ENCODE measurements at regions not wholly inside any gene's neighbourhood (a gene's known extent, or its start where the extent isn't known, plus 50 kb on each side); places are given as distances from the start of the nearest gene placed in this dataset.
A peak's percentile ranks its signal among the peaks of the same experiment; 100 is the strongest.

DNA sequence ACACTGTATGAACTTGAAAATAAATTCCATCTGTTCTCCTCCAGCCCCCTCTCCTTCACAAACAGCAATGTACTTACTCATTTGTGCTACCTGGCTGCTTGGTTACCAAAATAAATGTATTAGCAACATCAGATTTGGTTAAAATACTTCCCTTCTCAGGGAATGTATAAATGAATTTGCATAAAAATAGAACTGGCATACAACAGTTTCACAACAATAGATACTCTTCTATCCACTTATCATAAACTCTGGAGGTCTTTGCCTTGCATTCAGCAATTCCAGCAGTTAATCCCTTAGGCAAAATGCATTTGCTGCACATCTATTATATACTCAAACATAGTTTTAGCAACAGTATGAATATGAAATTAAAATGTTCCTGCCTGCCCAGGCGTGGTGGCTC, 658.2 kb downstream of the CENPC start:
- Mint-ChIP-seq H3K36me3 (ENCODE audit: low read depth, unreplicated experiment) (no peaks in the 10 kb centered on the region), H3K27me3 (ENCODE audit: low read depth, unreplicated experiment) (no peaks in the 10 kb centered on the region), H3K27ac (ENCODE audit: unreplicated experiment) (no peak overlapping the region), H3K4me1 (ENCODE audit: low read depth, unreplicated experiment) (peaks cover 20% of the 10 kb centered on the region), H3K9me3 (ENCODE audit: unreplicated experiment) (no peaks in the 10 kb centered on the region), H3K4me3 (ENCODE audit: unreplicated experiment) (no peak overlapping the region)
- no peak overlapping the region for H2AFZ ChIP-seq (ENCODE audit: low read depth, low read length)
- no peak overlapping the region for H3K27ac ChIP-seq (ENCODE audit: low read depth, low read length)
- no peak overlapping the region for H3K4me3 ChIP-seq (ENCODE audit: insufficient read depth, low read depth, low read length)
- H4K20me1 ChIP-seq (ENCODE audit: insufficient read depth, low read length) = no peaks in the 10 kb centered on the region
- H3K27me3 ChIP-seq (ENCODE audit: insufficient read depth, low read length) = no peaks in the 10 kb centered on the region
- FAIRE-seq (no peak), DNase-seq (ENCODE audit: low read depth) (no peak)
- no peak overlapping the region for H3K9ac ChIP-seq (ENCODE audit: low read length)
- H3K79me2 ChIP-seq (ENCODE audit: insufficient read depth, low read length) = no peaks in the 10 kb centered on the region
- TF ChIP-seq, protein P1, sequence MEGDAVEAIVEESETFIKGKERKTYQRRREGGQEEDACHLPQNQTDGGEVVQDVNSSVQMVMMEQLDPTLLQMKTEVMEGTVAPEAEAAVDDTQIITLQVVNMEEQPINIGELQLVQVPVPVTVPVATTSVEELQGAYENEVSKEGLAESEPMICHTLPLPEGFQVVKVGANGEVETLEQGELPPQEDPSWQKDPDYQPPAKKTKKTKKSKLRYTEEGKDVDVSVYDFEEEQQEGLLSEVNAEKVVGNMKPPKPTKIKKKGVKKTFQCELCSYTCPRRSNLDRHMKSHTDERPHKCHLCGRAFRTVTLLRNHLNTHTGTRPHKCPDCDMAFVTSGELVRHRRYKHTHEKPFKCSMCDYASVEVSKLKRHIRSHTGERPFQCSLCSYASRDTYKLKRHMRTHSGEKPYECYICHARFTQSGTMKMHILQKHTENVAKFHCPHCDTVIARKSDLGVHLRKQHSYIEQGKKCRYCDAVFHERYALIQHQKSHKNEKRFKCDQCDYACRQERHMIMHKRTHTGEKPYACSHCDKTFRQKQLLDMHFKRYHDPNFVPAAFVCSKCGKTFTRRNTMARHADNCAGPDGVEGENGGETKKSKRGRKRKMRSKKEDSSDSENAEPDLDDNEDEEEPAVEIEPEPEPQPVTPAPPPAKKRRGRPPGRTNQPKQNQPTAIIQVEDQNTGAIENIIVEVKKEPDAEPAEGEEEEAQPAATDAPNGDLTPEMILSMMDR (IDR thresholded peaks at IDR 0.05; ENCODE audit: insufficient read depth, low read depth, low read length) = no peak
- no peak for TF ChIP-seq EZH2 (IDR thresholded peaks at IDR 0.05; ENCODE audit: insufficient read depth, low read length)
- H3K4me2 ChIP-seq (ENCODE audit: low read length) = no peak overlapping the region
- no peaks in the 10 kb centered on the region for H3K36me3 ChIP-seq (ENCODE audit: insufficient read depth, low read length)
- no peaks in the 10 kb centered on the region for H3K9me3 ChIP-seq (ENCODE audit: insufficient read depth, low read depth, low read length)
- no peaks in the 10 kb centered on the region for H3K4me1 ChIP-seq (ENCODE audit: insufficient read depth, low read length)

DNA sequence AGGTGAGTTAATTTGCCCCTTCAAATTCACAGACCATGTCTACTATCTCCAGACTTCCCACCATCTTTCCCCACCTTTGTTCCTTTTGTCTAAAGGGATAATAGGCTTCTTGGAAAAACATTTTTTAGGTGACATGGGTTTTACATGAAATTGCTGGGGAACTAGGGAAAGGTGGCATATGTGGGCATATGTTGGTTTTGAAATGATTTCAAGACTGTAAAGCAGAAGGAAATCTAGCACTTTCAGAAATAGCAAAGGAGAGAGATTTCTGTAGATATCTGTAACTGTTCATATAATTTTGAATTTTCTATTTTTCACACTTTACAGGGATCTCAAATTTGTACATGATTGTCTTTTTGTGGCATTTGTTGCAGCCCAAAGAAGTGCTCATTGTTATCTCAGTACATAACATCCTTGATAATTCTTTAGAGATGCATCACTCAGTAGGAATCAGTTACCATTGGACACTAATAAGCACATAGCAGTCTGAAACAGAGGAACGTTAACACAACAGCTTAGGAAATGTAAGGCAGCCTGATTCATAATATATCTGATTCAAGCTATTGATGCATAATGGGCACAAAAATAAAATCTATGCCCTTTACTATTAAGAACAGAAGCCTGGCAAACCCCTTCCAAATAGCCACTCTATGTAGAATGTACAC, 659.7 kb downstream of the CENPC start:
- Histone ChIP-seq H3K9me3 (ENCODE audit: insufficient read depth, low read depth, low read length) (no peaks in the 10 kb centered on the region), H4K20me1 (ENCODE audit: insufficient read depth, low read length) (no peaks in the 10 kb centered on the region), H3K4me2 (ENCODE audit: low read length) (no peak overlapping the region), H3K27me3 (ENCODE audit: insufficient read depth, low read length) (no peaks in the 10 kb centered on the region), H3K36me3 (ENCODE audit: insufficient read depth, low read length) (no peaks in the 10 kb centered on the region), H2AFZ (ENCODE audit: low read depth, low read length) (no peak overlapping the region), H3K27ac (ENCODE audit: low read depth, low read length) (no peak overlapping the region), H3K79me2 (ENCODE audit: insufficient read depth, low read length) (no peaks in the 10 kb centered on the region), H3K4me1 (ENCODE audit: insufficient read depth, low read length) (no peaks in the 10 kb centered on the region), H3K4me3 (ENCODE audit: insufficient read depth, low read depth, low read length) (no peak overlapping the region), H3K9ac (ENCODE audit: low read length) (no peak overlapping the region)
- Mint-ChIP-seq H3K4me1 (ENCODE audit: low read depth, unreplicated experiment) (peaks cover 20% of the 10 kb centered on the region), H3K27ac (ENCODE audit: unreplicated experiment) (no peak overlapping the region), H3K27me3 (ENCODE audit: low read depth, unreplicated experiment) (no peaks in the 10 kb centered on the region), H3K36me3 (ENCODE audit: low read depth, unreplicated experiment) (no peaks in the 10 kb centered on the region), H3K4me3 (ENCODE audit: unreplicated experiment) (no peak overlapping the region), H3K9me3 (ENCODE audit: unreplicated experiment) (no peaks in the 10 kb centered on the region)
- FAIRE-seq (no peak), DNase-seq (ENCODE audit: low read depth) (peak; percentile 18)
- TF ChIP-seq, protein P1 (IDR thresholded peaks at IDR 0.05; ENCODE audit: insufficient read depth, low read depth, low read length) = no peak
- no peak for TF ChIP-seq EZH2 (IDR thresholded peaks at IDR 0.05; ENCODE audit: insufficient read depth, low read length)

DNA sequence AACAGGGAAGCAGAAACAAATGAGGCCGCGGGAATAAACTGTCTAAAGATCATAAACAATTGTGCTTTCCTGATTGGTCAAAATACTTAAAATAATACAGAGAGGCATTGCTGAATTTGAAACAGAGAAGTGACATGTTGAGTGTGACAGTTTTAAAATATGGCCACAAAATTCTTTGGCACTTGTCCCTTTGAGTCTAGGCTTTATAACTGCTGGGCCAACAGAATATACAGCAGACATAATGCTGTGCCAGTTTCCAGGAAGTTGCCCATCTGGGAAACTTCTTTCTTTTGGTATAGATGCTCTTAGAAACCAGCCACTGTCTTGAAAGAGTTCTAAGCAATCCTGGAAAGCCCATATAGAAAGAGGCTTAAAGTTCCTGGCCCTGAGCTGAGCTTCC, 668.4 kb downstream of the CENPC start:
- Mint-ChIP-seq H3K27me3 (ENCODE audit: low read depth, unreplicated experiment) (no peaks in the 10 kb centered on the region), H3K4me3 (ENCODE audit: unreplicated experiment) (no peak overlapping the region)

More for the DNA sequence above, 668.4 kb downstream of the CENPC start:
- Histone ChIP-seq H3K36me3 (ENCODE audit: insufficient read depth, low read length) (no peaks in the 10 kb centered on the region), H3K27me3 (ENCODE audit: insufficient read depth, low read length) (no peaks in the 10 kb centered on the region), H3K79me2 (ENCODE audit: insufficient read depth, low read length) (no peaks in the 10 kb centered on the region), H3K9ac (ENCODE audit: low read length) (no peak overlapping the region), H2AFZ (ENCODE audit: low read depth, low read length) (no peak overlapping the region), H3K4me2 (ENCODE audit: low read length) (no peak overlapping the region), H4K20me1 (ENCODE audit: insufficient read depth, low read length) (no peaks in the 10 kb centered on the region), H3K4me3 (ENCODE audit: insufficient read depth, low read depth, low read length) (no peak overlapping the region), H3K9me3 (ENCODE audit: insufficient read depth, low read depth, low read length) (no peaks in the 10 kb centered on the region), H3K4me1 (ENCODE audit: insufficient read depth, low read length) (no peaks in the 10 kb centered on the region), H3K27ac (ENCODE audit: low read depth, low read length) (no peak overlapping the region)
- FAIRE-seq (no peak), DNase-seq (ENCODE audit: low read depth) (no peak)
- TF ChIP-seq EZH2 (IDR thresholded peaks at IDR 0.05; ENCODE audit: insufficient read depth, low read length) = no peak
- TF ChIP-seq, protein P1 (IDR thresholded peaks at IDR 0.05; ENCODE audit: insufficient read depth, low read depth, low read length) = no peak
- no peaks in the 10 kb centered on the region for H3K36me3 Mint-ChIP-seq (ENCODE audit: low read depth, unreplicated experiment)
- no peak overlapping the region for H3K27ac Mint-ChIP-seq (ENCODE audit: unreplicated experiment)
- H3K9me3 Mint-ChIP-seq (ENCODE audit: unreplicated experiment) = peaks cover 2% of the 10 kb centered on the region
- H3K4me1 Mint-ChIP-seq (ENCODE audit: low read depth, unreplicated experiment) = no peaks in the 10 kb centered on the region

Data from astrocyte (in vitro differentiated cells and primary cell).